GM21717 (cell line): ENCODE measurements at regions not wholly inside any gene's neighbourhood (a gene's known extent, or its start where the extent isn't known, plus 50 kb on each side); places are given as distances from the start of the nearest gene placed in this dataset.
"Not testable (repeated sequence)": the region's sequence is repeated elsewhere in the genome, so short reads cannot be mapped to it uniquely, and the experiment has no call there.

Experiments
- ATAC-seq: cut with Tn5 transposase; IDR thresholded peaks from one replicate; pipeline ENCODE4 v1.9.1; 2021; ENCODE audit warnings: mild to moderate bottlenecking, moderate library complexity; ENCODE audit not compliant: unreplicated experiment

- ATAC-seq = no peak
Observed at GRCh38 chr3:101946906-101947305, 97.6 kb downstream of the NFKBIZ start.

GRCh38 chr3:101950510-101950909, 101.2 kb downstream of the NFKBIZ start:
- no peak for ATAC-seq

DNA sequence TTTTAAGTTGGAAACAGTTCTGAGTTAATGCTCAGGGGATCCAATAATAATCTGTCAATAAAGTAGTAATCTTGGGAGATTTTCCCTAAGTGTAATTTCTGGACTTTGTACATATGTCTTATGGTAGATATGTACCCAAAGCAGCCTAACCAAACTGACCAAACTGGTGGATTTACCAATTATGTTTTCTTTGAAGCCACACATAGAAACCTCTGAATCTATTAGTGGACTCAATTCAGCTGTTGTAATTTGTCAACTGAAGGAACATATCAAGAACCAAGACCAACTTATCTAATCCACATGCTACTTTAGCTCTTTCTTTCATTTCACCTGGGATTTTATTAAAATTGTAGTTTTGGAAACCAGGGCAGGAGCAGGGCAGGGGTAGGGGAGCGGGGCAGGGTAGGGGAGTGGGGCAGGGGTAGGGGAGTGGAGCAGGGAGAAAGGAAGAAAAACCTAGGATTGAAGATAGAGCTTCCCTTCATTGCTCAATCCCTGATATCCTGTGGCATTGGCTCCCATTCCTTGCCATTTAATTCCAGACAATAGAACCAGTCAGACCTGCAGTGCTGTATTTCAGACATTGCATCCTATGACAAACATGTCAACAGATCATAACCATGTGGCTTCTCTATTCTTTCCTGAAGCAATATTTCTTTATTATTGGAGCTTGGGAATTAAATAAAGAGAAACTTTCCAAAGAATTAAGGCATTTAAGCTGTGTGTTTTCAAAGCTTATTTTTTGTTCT, 101.8 kb downstream of the NFKBIZ start:
- ATAC-seq = no peak

DNA sequence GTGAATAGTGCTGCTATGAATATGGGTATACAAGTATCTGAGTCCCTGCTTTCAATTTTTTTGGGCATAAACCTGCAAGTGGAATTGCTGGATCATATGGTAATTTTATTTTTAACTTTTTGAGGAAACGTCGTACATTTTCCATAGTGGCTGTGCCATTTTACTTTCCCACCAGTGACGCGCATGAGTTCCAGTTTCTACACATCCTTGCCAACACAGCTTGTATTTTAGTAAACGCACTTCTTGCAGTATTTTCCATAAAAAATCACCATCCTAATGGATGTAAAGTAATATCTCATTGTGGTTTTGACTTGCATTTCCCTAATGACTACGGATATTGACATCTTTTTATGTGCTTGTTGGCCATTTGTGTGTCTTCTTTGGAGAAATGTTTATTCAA, 105.0 kb downstream of the NFKBIZ start:
- ATAC-seq = no peak

- no peak for ATAC-seq
Observed at GRCh38 chr3:101954936-101955335, 105.6 kb downstream of the NFKBIZ start.

- ATAC-seq = no peak
Observed at GRCh38 chr3:101962055-101962454, 112.7 kb downstream of the NFKBIZ start.

DNA sequence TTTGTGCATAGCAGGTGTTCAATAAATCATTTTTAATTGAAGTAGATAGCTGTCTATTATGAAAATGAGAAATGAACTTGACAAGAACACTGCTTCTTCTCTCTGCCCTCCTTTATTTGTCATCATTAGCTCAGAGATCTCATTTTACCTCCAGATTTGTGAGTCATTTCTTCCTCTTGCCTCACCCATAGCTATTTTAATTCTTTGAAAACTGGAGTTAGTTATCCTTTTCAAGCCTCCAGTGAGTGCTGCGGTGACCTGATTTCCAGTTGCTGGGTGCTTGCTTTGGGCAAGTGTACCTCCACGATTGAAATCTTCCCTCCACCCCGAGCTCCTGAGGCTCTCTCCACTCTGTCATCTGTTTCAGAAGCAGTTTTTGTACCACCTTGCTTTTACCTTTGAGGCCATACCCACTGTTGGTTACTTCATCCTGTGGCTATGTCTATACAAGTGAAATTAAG, 114.6 kb downstream of the NFKBIZ start:
- no peak for ATAC-seq

DNA sequence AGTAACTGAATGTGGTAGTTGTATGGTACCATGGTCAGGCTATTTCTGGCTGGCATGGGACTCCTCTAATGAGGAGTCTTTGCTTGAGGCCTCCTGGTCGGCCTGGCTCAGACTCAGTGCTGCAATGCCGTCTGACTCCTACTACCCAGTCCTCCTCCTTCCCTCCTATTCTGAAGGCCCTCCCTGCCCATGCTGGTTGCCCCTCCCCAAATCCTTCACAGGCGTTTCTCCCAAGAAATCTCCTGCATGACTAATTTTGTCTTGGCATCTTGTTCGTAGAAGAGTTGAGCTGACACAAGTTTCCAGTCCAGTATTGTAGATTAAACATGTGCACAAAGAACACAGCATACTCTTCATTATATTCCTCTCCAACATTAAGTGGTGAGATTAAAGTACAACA, 115.5 kb downstream of the NFKBIZ start:
- ATAC-seq = no peak

- ATAC-seq = no peak
Observed at GRCh38 chr3:101966226-101966625, 116.9 kb downstream of the NFKBIZ start.

DNA sequence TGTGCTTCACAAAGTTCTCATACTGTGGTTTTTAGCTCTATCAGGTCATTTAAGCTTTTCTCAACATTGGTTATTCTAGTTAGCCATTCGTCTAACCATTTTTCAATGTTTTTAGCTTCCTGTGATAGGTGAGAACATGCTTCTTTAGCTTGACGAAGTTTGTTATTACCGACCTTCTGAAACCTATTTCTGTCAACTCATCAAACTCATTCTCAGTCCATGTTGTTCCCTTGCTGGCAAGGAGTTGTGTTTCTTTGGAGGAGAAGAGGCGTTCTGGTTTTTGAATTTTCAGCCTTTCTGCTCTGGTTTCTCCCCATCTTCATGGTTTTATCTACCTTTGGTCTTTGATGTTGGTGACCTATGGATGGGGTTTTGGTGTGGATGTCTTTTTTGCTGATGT, 120.9 kb downstream of the NFKBIZ start:
- no peak for ATAC-seq

- ATAC-seq = no peak
Observed at GRCh38 chr3:101970905-101971304, 121.6 kb downstream of the NFKBIZ start.

- no peak for ATAC-seq
Observed at GRCh38 chr3:101972430-101973162, 123.3 kb downstream of the NFKBIZ start.

DNA sequence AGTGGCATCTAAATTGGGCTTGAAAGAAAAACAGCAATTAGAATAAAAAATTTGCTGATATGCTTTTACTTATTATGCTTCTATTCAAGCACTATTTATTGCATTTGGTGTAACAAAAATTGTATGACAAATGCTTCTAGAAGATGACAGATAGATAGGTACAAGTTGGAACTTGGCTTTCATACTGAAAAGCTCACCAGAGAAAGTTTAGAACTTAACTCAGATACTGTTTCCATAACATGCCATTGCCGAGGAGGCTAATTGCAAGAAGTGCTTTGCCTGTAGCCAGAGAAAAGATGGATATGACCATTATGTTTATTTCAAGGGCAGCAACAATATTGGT, 123.8 kb downstream of the NFKBIZ start:
- ATAC-seq = no peak

DNA sequence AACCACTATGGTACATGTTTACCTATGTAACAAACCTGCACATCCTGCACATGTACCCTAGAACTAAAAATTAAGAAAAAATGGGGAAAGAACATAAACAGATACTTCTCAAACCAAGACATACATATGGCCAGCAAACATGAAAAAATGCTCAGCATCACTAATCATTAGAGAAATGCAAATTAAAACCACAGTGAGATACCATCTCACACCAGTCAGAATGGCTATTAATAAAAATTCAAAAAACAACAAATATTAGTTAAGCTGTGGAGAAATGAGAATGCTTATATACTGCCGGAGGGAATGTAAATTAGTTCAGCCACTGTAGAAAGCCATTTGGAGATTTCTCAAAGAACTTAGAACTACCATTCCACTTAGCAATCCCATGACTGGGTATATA, 126.1 kb downstream of the NFKBIZ start:
- ATAC-seq = not testable (repeated sequence)

- ATAC-seq = peak; percentile 96
Observed at GRCh38 chr3:101976473-101976872, 127.2 kb downstream of the NFKBIZ start.

- ATAC-seq = no peak
Observed at GRCh38 chr3:101978348-101978747, 129.0 kb downstream of the NFKBIZ start.

DNA sequence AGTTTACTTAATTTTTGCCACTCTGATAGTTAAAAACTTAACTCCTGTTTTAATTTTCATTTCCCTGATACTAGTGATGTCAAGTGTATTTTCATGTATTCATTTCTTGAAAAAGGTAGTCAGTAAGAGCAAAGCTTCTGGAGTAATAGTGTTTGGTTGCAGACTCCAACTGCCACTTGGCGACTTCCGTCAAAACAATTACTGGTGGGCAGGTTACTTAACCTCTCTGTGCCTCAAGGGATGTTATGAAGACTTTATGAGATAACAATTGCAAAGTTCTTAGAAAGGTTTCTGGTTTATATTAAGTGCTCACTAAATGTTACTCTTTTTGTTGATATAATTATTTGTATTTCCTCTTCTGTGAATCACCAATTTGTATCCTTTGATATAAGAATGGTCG, 129.7 kb downstream of the NFKBIZ start:
- no peak for ATAC-seq

DNA sequence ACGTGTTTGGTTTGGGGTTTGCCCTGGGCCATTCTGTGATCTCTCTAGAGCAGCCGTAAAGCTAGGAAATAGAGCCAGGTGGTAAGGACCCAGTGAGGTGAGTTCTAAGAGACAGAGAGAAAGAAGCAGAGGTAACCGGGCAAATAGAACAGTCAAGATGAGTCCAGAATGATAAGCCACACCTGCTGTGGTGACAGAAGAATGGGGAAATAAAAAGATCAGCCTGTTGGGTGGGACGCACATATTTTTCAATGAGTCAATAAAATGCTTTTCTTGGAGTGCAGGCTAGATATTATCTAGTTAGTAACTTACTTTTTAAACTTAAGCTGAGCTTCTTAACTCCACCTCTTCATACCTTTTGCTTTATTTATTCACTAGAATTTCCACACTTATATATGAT, 135.0 kb downstream of the NFKBIZ start:
- no peak for ATAC-seq

DNA sequence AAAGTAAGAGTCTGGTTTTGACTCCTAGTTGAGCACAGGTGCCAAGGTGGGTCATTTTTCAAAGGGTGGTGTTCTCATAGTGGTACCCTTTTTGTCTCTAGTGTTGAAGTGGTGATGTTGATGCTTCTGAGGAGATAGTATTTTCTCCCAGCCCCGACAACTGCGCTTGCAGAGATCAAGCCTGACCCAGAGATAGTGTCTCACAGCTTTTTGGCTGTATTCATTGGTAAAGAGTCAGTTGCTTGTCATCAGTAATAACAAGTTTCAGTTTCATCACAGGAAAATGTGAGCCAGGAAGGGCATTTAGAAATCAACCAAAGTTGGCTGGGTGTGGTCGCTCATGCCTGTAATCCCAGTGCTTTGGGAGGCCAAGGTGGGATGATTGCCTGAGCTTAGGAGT, 139.3 kb downstream of the NFKBIZ start:
- ATAC-seq = peak; percentile 30

GRCh38 chr3:101989578-101990200, 140.4 kb downstream of the NFKBIZ start:
- ATAC-seq = no peak

GRCh38 chr3:101992863-101993262, 143.5 kb downstream of the NFKBIZ start:
- ATAC-seq = no peak

GRCh38 chr3:101994386-101994785, 145.1 kb downstream of the NFKBIZ start:
- ATAC-seq = no peak
